GM23338 (cell line): ENCODE measurements at regions not wholly inside any gene's neighbourhood (a gene's known extent, or its start where the extent isn't known, plus 50 kb on each side); places are given as distances from the start of the nearest gene placed in this dataset.

Source experiments
- ATAC-seq: fragments of 200-7000 bp; cut with Tn5 transposase; 3 replicates; pipeline ENCODE4 v1.9.1; 2020
- DNase-seq: peaks from one replicate; pipeline ENCODE4 v3.0.0-alpha.2; 2015; ENCODE audit warnings: low spot score
- H2AFZ ChIP-seq: fragments of 200-600 bp; sonication (generic); 2 replicates; pipeline ENCODE4 v1.8.0; 2016; ENCODE audit warnings: antibody characterized with exemption, mild to moderate bottlenecking, moderate library complexity
- H3F3A ChIP-seq: fragments of 200-600 bp; sonication (generic); replicated peaks from 2 replicates; pipeline ENCODE4 v1.8.0; 2017; ENCODE audit warnings: antibody characterized with exemption, mixed run types, low read depth
- H3K27ac ChIP-seq: fragments of 200-600 bp; sonication (generic); 2 replicates; pipeline ENCODE4 v1.6.1; 2016; ENCODE audit warnings: low read depth
- H3K27me3 ChIP-seq: fragments of 200-600 bp; sonication (generic); 2 replicates; pipeline ENCODE4 v1.8.0; 2016; ENCODE audit warnings: mild to moderate bottlenecking, mixed run types, moderate library complexity; ENCODE audit not compliant: insufficient read depth
- H3K36me3 ChIP-seq: fragments of 200-600 bp; sonication (generic); 2 replicates; pipeline ENCODE4 v1.8.0; 2016; ENCODE audit warnings: mild to moderate bottlenecking; ENCODE audit not compliant: insufficient read depth
- H3K4me1 ChIP-seq: fragments of 200-600 bp; sonication (generic); 2 replicates; pipeline ENCODE4 v1.8.0; 2016; ENCODE audit warnings: mild to moderate bottlenecking, moderate library complexity; ENCODE audit not compliant: insufficient read depth
- H3K4me2 ChIP-seq: fragments of 200-600 bp; sonication (generic); 2 replicates; pipeline ENCODE4 v1.7.1; 2017; ENCODE audit warnings: mixed run types
- H3K4me3 ChIP-seq: fragments of 200-600 bp; sonication (generic); 2 replicates; pipeline ENCODE4 v1.6.1; 2016; ENCODE audit warnings: mixed run types
- H3K79me2 ChIP-seq: fragments of 200-600 bp; sonication (generic); replicated peaks from 2 replicates; pipeline ENCODE4 v1.8.0; 2017; ENCODE audit warnings: mild to moderate bottlenecking; ENCODE audit not compliant: insufficient read depth
- H3K9me2 ChIP-seq: fragments of 200-600 bp; sonication (generic); 2 replicates; pipeline ENCODE4 v1.8.0; 2017; ENCODE audit not compliant: insufficient read depth
- H4K20me1 ChIP-seq: fragments of 200-600 bp; sonication (generic); replicated peaks from 2 replicates; pipeline ENCODE4 v1.8.0; 2017; ENCODE audit warnings: mild to moderate bottlenecking; ENCODE audit not compliant: insufficient read depth
- H3K27ac Mint-ChIP-seq: 2 replicates; pipeline ENCODE4 v1.8.0; 2020; ENCODE audit warnings: inconsistent platforms, mild to moderate bottlenecking, moderate library complexity, mixed read lengths
- H3K27me3 Mint-ChIP-seq: 3 replicates; pipeline ENCODE4 v1.8.0; 2022; ENCODE audit warnings: low read depth, mild to moderate bottlenecking, moderate library complexity, mixed read lengths, inconsistent platforms; ENCODE audit not compliant: insufficient read depth, poor library complexity
- H3K36me3 Mint-ChIP-seq: 3 replicates; pipeline ENCODE4 v1.8.0; 2021; ENCODE audit warnings: low read depth, mild to moderate bottlenecking, inconsistent platforms, moderate library complexity, mixed read lengths
- H3K4me1 Mint-ChIP-seq: 3 replicates; pipeline ENCODE4 v1.8.0; 2020; ENCODE audit warnings: mild to moderate bottlenecking, inconsistent platforms, mixed read lengths
- H3K4me3 Mint-ChIP-seq: 3 replicates; pipeline ENCODE4 v1.8.0; 2021; ENCODE audit warnings: moderate library complexity, mild to moderate bottlenecking, inconsistent platforms, mixed read lengths
- H3K9me3 Mint-ChIP-seq: 3 replicates; pipeline ENCODE4 v1.8.0; 2020; ENCODE audit warnings: moderate library complexity, mild to moderate bottlenecking, inconsistent platforms, mixed read lengths
- CREB1 ChIP-seq: fragments of 250-450 bp; sonication (Bioruptor Pico); IDR thresholded peaks from 2 replicates; pipeline ENCODE4 v1.5.0; 2020; ENCODE audit warnings: low read depth, mild to moderate bottlenecking, moderate library complexity
- CTCF ChIP-seq, 2 experiments: fragments of 200-600 bp in 1 of 2; sonication (generic) in 1 of 2; conservative IDR thresholded peaks; 2 replicates each; pipeline versions ENCODE4 v1.5.1 to v1.6.1; 2016 to 2017; ENCODE audit warnings: antibody characterized with exemption in 2 of 2, low read depth in 2 of 2, mild to moderate bottlenecking in 2 of 2, moderate library complexity in 1 of 2
- ETS1 ChIP-seq: IDR thresholded peaks from 2 replicates; pipeline ENCODE4 v1.6.1; 2016; ENCODE audit warnings: antibody characterized with exemption
- EZH2 ChIP-seq: fragments of 200-600 bp; sonication (generic); IDR thresholded peaks from one replicate; pipeline ENCODE4 v1.8.0; 2017; ENCODE audit warnings: antibody characterized with exemption, mild to moderate bottlenecking, low read depth; ENCODE audit not compliant: unreplicated experiment
- EZH2phosphoT487 ChIP-seq: fragments of 200-600 bp; sonication (generic); IDR thresholded peaks from one replicate; pipeline ENCODE4 v1.8.1; 2018; ENCODE audit warnings: antibody characterized with exemption; ENCODE audit not compliant: unreplicated experiment
- JUNB ChIP-seq: IDR thresholded peaks from one replicate; pipeline ENCODE4 v1.6.1; 2016; ENCODE audit warnings: antibody characterized with exemption; ENCODE audit not compliant: unreplicated experiment
- NANOG ChIP-seq: IDR thresholded peaks from 2 replicates; pipeline ENCODE4 v1.6.1; 2016; ENCODE audit warnings: antibody characterized with exemption, borderline replicate concordance
- POLR2AphosphoS5 ChIP-seq: IDR thresholded peaks from 2 replicates; pipeline ENCODE4 v1.6.1; 2016; ENCODE audit warnings: antibody characterized with exemption, low read depth
- REST ChIP-seq: IDR thresholded peaks from one replicate; pipeline ENCODE4 v1.6.1; 2018; ENCODE audit warnings: antibody characterized with exemption; ENCODE audit not compliant: unreplicated experiment
- STAT1 ChIP-seq: IDR thresholded peaks from one replicate; pipeline ENCODE4 v1.6.1; 2016; ENCODE audit warnings: antibody characterized with exemption; ENCODE audit not compliant: unreplicated experiment
- ZNF114 ChIP-seq: fragments of 250-450 bp; sonication (Bioruptor Pico); IDR thresholded peaks from 2 replicates; pipeline ENCODE4 v1.5.0; 2020; ENCODE audit warnings: mild to moderate bottlenecking, moderate library complexity
- ZNF331 ChIP-seq: fragments of 250-450 bp; sonication (Bioruptor Pico); IDR thresholded peaks from 2 replicates; pipeline ENCODE4 v1.5.0; 2020; ENCODE audit warnings: low read depth, mild to moderate bottlenecking, moderate library complexity
- ZNF462 ChIP-seq: fragments of 250-450 bp; sonication (Bioruptor Pico); IDR thresholded peaks from 2 replicates; pipeline ENCODE4 v1.5.0; 2020; ENCODE audit warnings: mild to moderate bottlenecking, moderate library complexity

- no peaks in the 10 kb centered on the region for H3K4me1 Mint-ChIP-seq
- H3K27ac Mint-ChIP-seq: no peak overlapping the region
- Histone ChIP-seq H3K27ac (no peak overlapping the region), H3K27me3 (no peaks in the 10 kb centered on the region), H3K9me2 (no peaks in the 10 kb centered on the region), H4K20me1 (no peaks in the 10 kb centered on the region), H3F3A (no peaks in the 10 kb centered on the region), H3K79me2 (no peaks in the 10 kb centered on the region), H3K36me3 (no peaks in the 10 kb centered on the region; the same call in 1 of the 2 replicates), H3K4me1 (no peaks in the 10 kb centered on the region), H2AFZ (no peak overlapping the region), H3K4me2 (no peak overlapping the region), H3K4me3 (no peak overlapping the region)
- ATAC-seq (no peak), DNase-seq (no peak)
- no peaks in the 10 kb centered on the region for H3K27me3 Mint-ChIP-seq
- peaks cover 9% of the 10 kb centered on the region for H3K9me3 Mint-ChIP-seq
- H3K36me3 Mint-ChIP-seq: peaks cover 4% of the 10 kb centered on the region; the same call in 1 of the 3 replicates
- TF ChIP-seq STAT1: no peak
- TF ChIP-seq CTCF (conservative IDR thresholded peaks at IDR 0.05; ENCODE audit: low read depth in 2 of 2): no peak
- no peak for TF ChIP-seq EZH2phosphoT487
- TF ChIP-seq REST: no peak
- no peak for TF ChIP-seq ETS1
- TF ChIP-seq ZNF114 (CRISPR knock-in tag): no peak
- no peak for TF ChIP-seq CREB1 (CRISPR knock-in tag)
- TF ChIP-seq JUNB: no peak
- TF ChIP-seq ZNF331 (CRISPR knock-in tag): no peak
- TF ChIP-seq POLR2AphosphoS5: no peak
- TF ChIP-seq ZNF462: no peak
- TF ChIP-seq EZH2: no peak
- no peak for TF ChIP-seq NANOG
- H3K4me3 Mint-ChIP-seq: no peak overlapping the region
Observed at GRCh38 chr5:91243852-91244251, 139.3 kb downstream of the ARRDC3 start.
